ENCODE measurements at regions not wholly inside any gene's neighbourhood (a gene's known extent, or its start where the extent isn't known, plus 50 kb on each side); places are given as distances from the start of the nearest gene placed in this dataset.

DNA sequence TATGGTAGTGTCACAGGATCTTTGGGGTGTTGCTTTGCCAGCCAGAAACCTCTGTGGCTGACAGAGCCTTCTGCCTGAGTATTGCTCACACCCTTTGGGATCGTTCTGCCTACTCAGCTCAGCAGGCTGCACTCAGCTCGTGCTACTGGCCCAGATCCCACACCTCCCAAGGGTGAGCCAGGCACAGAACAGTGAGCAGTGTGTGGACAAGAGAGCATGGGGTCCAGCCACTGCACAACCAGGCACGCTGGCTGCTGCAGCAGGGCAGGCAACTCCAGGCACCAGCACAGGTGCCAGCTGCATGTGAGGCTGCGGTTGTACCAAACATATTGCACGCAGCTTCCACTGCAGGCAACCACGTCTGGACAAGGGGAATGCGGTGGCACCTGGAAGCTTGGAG, 84.9 kb downstream of the CYB561 start:
- Histone ChIP-seq H4K5ac (ENCODE audit: insufficient read length, low read depth, low read length) (no peak overlapping the region), H3K9ac (ENCODE audit: extremely low read depth, insufficient read length, low read length) (no peak overlapping the region), H3K18ac (ENCODE audit: insufficient read length, low read depth, low read length) (no peak overlapping the region), H3K4me1 (ENCODE audit: insufficient read depth, low read length) (no peaks in the 10 kb centered on the region), H2AK5ac (ENCODE audit: insufficient read length, low read length) (no peak overlapping the region), H3K79me2 (ENCODE audit: insufficient read depth, low read length) (no peaks in the 10 kb centered on the region), H3K56ac (ENCODE audit: insufficient read length, low read depth, low read length) (no peak overlapping the region), H2BK120ac (ENCODE audit: low read depth, low read length, poor library complexity, severe bottlenecking) (no peak overlapping the region), H3K14ac (ENCODE audit: insufficient read depth, low read length) (peak overlapping the region; percentile 3; the same call in 1 of the 2 replicates), H2BK20ac (ENCODE audit: low read depth, low read length, poor library complexity, severe bottlenecking) (no peak overlapping the region), H2BK12ac (ENCODE audit: insufficient read length, low read depth, low read length) (no peak overlapping the region), H3K23ac (ENCODE audit: insufficient read length, low read depth, low read length) (no peak overlapping the region), H3K4me2 (ENCODE audit: insufficient read depth, insufficient read length, low read length) (no peak overlapping the region), H3K79me1 (ENCODE audit: insufficient read depth, low read depth, low read length, poor library complexity, severe bottlenecking) (no peaks in the 10 kb centered on the region), H4K8ac (replicated peaks; ENCODE audit: insufficient read length, low read depth, low read length) (no peak overlapping the region), H3K27me3 (ENCODE audit: insufficient read depth, low read length) (no peaks in the 10 kb centered on the region), H2BK15ac (ENCODE audit: low read depth, low read length) (no peak overlapping the region), H3K23me2 (ENCODE audit: insufficient read length, low read depth, low read length, poor library complexity, severe bottlenecking) (no peaks in the 10 kb centered on the region), H3T11ph (ENCODE audit: low read length) (no peak overlapping the region), H2AFZ (ENCODE audit: low read length) (no peak overlapping the region), H3K4ac (ENCODE audit: low read depth, low read length) (no peak overlapping the region), H4K91ac (ENCODE audit: insufficient read length, low read depth, low read length) (no peak overlapping the region), H3K27ac (ENCODE audit: insufficient read length, low read depth, low read length) (no peak overlapping the region), H2BK5ac (ENCODE audit: insufficient read length, low read length) (no peak overlapping the region), H4K20me1 (ENCODE audit: control insufficient read depth, insufficient read depth, insufficient read length) (no peaks in the 10 kb centered on the region), H3K9me3 (ENCODE audit: control insufficient read depth, low read depth, low read length) (no peaks in the 10 kb centered on the region)
- no peaks in the 10 kb centered on the region for H3K27me3 Mint-ChIP-seq (ENCODE audit: low read depth)
- DNase-seq: no peak
- no peaks in the 10 kb centered on the region for H3K9me3 Mint-ChIP-seq
- H3K27ac Mint-ChIP-seq: no peak overlapping the region
- H3K4me1 Mint-ChIP-seq: no peaks in the 10 kb centered on the region
- no CpG with 5 or more reads among the region's 7 CpGs for WGBS (ENCODE audit: extremely low coverage, insufficient read length, low lambda C conversion rate)
- H3K4me3 Mint-ChIP-seq: no peak overlapping the region
- TF ChIP-seq, protein P1, sequence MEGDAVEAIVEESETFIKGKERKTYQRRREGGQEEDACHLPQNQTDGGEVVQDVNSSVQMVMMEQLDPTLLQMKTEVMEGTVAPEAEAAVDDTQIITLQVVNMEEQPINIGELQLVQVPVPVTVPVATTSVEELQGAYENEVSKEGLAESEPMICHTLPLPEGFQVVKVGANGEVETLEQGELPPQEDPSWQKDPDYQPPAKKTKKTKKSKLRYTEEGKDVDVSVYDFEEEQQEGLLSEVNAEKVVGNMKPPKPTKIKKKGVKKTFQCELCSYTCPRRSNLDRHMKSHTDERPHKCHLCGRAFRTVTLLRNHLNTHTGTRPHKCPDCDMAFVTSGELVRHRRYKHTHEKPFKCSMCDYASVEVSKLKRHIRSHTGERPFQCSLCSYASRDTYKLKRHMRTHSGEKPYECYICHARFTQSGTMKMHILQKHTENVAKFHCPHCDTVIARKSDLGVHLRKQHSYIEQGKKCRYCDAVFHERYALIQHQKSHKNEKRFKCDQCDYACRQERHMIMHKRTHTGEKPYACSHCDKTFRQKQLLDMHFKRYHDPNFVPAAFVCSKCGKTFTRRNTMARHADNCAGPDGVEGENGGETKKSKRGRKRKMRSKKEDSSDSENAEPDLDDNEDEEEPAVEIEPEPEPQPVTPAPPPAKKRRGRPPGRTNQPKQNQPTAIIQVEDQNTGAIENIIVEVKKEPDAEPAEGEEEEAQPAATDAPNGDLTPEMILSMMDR (conservative IDR thresholded peaks at IDR 0.05): no peak
- H3K36me3 Mint-ChIP-seq (ENCODE audit: insufficient read depth in 1 of 3, low read depth in 3 of 3): no peaks in the 10 kb centered on the region
